AG09319 (cell line): ENCODE measurements at regions not wholly inside any gene's neighbourhood (a gene's known extent, or its start where the extent isn't known, plus 50 kb on each side); places are given as distances from the start of the nearest gene placed in this dataset.

Source experiments
- DNase-seq: peaks from one replicate; pipeline ENCODE4 v3.0.0-alpha.2; 2010; ENCODE audit warnings: low read depth; ENCODE audit errors: extremely low read depth
- TF ChIP-seq, protein P1 (sequence below): IDR thresholded peaks from 2 replicates; pipeline ENCODE4 v1.5.1; 2011; ENCODE audit warnings: low read depth, mild to moderate bottlenecking, inconsistent platforms, low read length, moderate library complexity

DNA sequence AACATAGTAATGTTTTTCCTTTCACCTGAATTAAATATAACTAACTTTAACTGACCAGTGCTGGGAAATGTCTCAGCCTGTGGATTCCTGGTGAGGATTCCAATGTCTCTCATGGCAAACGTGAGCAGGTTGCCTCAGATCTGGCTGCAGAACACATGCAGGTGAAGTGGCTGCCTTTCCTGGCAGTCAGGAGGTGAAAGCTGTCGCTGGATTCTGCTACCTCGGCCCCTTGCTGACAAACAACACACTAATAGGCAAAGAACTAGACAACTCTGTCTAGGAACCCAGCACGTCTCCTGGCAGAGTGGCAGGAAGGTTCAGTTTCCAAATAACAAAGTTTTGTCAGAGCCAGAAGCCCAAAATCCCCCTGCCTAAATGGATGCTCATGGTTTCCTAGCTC, 400.8 kb upstream of the PPP2R3A start:
- no peak for DNase-seq

DNA sequence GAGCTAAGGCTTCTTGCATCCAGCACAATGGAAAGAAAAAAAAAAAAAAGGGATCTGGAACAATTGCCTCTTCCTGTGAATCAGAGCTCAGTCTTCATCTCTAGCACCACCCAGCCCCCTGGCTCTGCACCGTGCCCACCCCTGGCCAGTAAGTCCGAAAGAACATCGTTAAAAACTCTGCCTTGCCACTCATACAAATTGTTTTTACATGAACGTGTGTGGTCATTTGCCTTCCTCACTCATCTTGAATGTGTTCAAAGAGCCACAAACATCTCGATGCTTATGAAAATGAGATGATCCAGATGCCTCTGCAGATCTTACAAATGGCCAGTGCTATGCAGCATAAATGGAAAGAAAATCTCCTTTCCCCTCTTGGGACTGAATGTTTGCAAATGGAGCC, 400.0 kb upstream of the PPP2R3A start:
- TF ChIP-seq, protein P1, sequence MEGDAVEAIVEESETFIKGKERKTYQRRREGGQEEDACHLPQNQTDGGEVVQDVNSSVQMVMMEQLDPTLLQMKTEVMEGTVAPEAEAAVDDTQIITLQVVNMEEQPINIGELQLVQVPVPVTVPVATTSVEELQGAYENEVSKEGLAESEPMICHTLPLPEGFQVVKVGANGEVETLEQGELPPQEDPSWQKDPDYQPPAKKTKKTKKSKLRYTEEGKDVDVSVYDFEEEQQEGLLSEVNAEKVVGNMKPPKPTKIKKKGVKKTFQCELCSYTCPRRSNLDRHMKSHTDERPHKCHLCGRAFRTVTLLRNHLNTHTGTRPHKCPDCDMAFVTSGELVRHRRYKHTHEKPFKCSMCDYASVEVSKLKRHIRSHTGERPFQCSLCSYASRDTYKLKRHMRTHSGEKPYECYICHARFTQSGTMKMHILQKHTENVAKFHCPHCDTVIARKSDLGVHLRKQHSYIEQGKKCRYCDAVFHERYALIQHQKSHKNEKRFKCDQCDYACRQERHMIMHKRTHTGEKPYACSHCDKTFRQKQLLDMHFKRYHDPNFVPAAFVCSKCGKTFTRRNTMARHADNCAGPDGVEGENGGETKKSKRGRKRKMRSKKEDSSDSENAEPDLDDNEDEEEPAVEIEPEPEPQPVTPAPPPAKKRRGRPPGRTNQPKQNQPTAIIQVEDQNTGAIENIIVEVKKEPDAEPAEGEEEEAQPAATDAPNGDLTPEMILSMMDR = no peak
- no peak for DNase-seq

More for the DNA sequence above, 400.8 kb upstream of the PPP2R3A start:
- TF ChIP-seq, protein P1 = no peak

DNA sequence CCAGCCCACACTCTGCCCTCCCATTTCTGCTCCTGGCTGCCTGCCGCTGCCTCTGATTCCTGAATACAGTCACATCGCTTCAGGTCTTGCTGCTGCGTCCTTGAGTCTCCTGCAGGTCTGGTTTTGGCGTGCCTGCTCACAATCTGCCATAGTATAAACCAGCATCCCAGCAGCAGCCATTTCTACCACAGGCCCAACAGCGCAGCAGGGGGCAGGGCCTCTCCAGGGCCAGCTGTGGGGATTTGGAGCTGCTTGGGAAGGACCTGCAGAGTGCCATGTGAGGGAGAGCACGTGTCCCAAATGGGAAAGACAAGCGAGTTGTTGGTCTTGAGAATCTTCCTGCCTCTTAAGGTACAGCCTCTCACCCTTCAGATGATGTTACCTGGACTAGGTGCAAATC, 398.3 kb upstream of the PPP2R3A start:
- TF ChIP-seq, protein P1 = no peak
- no peak for DNase-seq

DNA sequence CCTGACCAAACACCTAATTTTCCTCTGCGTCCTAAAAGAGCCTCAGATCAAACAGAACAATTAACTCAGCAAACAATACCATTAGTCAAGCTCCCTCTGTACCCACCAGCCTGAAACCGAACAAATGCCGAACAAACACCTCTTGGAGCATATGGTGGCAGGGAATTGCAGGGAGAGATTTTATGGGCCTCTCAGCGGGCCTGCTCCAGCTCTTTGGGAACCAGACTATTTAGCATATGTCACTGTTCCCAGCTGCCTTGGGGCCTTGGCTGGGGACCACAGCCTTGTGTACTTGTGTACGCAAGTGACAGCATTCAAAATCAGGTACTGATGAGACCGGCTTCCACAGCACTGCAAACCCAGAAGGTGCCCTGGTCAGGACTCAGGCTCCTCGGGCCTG, 388.8 kb upstream of the PPP2R3A start:
- no peak for DNase-seq
- TF ChIP-seq, protein P1 = no peak

DNA sequence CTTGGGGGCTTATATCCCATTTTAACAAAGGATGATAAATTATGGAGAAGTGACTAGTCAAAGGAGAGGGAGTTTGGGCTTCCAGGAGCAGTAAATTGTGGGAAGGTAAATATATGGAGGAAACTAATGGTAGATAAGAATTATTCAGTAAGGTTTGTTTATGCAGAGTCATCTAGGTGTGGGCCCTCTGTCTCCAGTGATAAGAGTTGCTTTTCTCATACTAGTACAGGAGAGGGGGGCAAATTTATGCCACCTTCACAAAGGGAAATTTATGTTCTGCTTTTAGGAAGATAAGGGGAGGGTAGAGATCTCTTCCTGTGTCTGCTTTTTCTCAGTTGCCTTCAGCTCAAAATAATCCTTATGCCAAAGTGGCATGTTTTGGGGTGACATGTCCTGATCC, 383.7 kb upstream of the PPP2R3A start:
- TF ChIP-seq, protein P1 = no peak
- no peak for DNase-seq

DNA sequence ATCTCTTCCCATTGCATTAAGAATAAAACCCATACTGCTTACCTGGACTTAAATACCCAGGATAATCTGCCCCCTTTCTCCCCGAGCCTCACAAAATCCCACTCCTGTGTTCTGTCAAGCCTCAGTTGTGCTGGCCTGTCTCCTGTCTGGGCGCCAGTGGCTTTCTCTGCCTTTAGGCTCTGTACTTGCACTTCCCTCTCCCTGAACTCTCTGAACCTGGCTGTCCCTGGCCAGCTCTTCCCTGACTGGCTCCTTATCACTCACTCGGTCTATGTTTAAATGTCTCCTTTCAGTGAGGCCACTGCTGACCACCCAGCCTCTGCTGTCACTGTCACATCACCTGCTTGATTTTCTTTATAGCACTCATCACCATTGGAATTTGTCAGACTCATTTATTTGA, 382.7 kb upstream of the PPP2R3A start:
- no peak for DNase-seq
- TF ChIP-seq, protein P1 = no peak

DNA sequence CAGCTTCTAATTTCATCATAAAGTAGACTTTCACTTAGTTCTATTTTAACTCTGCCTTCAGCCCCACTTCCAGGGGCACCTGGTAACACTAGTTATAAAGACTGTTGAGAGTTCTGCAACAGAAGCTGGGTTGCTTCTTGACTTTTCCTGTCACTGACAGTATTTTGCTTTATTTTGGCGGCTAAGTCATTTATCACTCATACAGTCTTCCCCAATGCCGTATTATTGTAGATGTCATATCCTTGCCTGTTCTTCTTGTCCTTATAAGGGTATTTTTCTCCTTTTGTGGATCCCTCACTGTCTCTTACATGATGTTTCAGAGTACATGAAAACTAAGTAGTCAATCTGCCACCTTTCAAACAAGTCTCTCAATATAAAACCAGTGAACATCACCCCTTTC, 369.0 kb upstream of the PPP2R3A start:
- TF ChIP-seq, protein P1 = no peak
- no peak for DNase-seq

DNA sequence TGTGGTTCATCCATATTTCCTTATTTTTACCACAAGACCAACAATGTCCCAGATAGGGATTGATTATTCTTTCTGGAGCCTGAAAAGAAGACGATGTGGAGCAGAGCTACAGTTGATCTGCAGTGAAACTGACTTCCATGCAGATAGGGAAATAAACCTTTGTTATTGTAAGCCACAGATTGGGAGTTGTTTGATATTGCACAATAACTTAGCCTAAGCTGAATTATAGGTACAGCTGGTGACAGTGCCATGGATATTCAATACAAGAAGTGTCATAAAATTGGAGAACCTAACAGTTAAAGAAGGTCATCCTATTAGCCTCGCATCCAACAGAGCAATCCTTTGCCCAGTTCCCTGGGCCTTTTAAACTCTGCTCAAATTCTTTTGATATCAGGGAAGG, 367.7 kb upstream of the PPP2R3A start:
- TF ChIP-seq, protein P1 = no peak
- no peak for DNase-seq
